Suppressor macrophage (primary cell): ENCODE measurements at regions not wholly inside any gene's neighbourhood (a gene's known extent, or its start where the extent isn't known, plus 50 kb on each side); places are given as distances from the start of the nearest gene placed in this dataset.

Source experiments
- DNase-seq, 4 experiments: peaks; one replicate each; pipeline ENCODE4 v3.0.0-alpha.2; 2020 to 2022

GRCh38 chr9:13990331-13990730, 323.6 kb downstream of the NFIB start:
- DNase-seq, result no peak

- no peak for DNase-seq
Measured at GRCh38 chr9:13988944-13989343, 325.0 kb downstream of the NFIB start.

GRCh38 chr9:13983607-13984006, 330.3 kb downstream of the NFIB start:
- DNase-seq, result no peak

GRCh38 chr9:13979941-13980318, 334.0 kb downstream of the NFIB start:
- DNase-seq, result no peak

GRCh38 chr9:13975611-13976290, 338.2 kb downstream of the NFIB start:
- DNase-seq, result no peak

- DNase-seq, result no peak
Measured at GRCh38 chr9:13974891-13975290, 339.1 kb downstream of the NFIB start.

- DNase-seq, result no peak
Measured at GRCh38 chr9:13971966-13972655, 341.8 kb downstream of the NFIB start.

GRCh38 chr9:13971415-13971814, 342.5 kb downstream of the NFIB start:
- no peak for DNase-seq

GRCh38 chr9:13970426-13970825, 343.5 kb downstream of the NFIB start:
- no peak for DNase-seq

- no peak for DNase-seq
Measured at GRCh38 chr9:13970018-13970417, 343.9 kb downstream of the NFIB start.

- DNase-seq, result no peak
Measured at GRCh38 chr9:13967438-13967837, 346.5 kb downstream of the NFIB start.

- DNase-seq, result no peak
Measured at GRCh38 chr9:13967011-13967410, 346.9 kb downstream of the NFIB start.

GRCh38 chr9:13963005-13963653, 350.8 kb downstream of the NFIB start:
- DNase-seq, result no peak

- DNase-seq, result no peak
Measured at GRCh38 chr9:13962006-13962405, 351.9 kb downstream of the NFIB start.

- DNase-seq, result no peak
Measured at GRCh38 chr9:13960011-13960765, 353.8 kb downstream of the NFIB start.

GRCh38 chr9:13958672-13959071, 355.3 kb downstream of the NFIB start:
- no peak for DNase-seq

GRCh38 chr9:13957089-13957488, 356.9 kb downstream of the NFIB start:
- no peak for DNase-seq

GRCh38 chr9:13956107-13956506, 357.8 kb downstream of the NFIB start:
- no peak for DNase-seq

- no peak for DNase-seq
Measured at GRCh38 chr9:13952906-13953305, 361.0 kb downstream of the NFIB start.

GRCh38 chr9:13948037-13948436, 365.9 kb downstream of the NFIB start:
- no peak for DNase-seq

- no peak for DNase-seq
Measured at GRCh38 chr9:13943176-13943575, 370.8 kb downstream of the NFIB start.

- peak in 1 of 4 experiments; percentile 6 for DNase-seq
Measured at GRCh38 chr9:13942695-13943094, 371.2 kb downstream of the NFIB start.

- DNase-seq, result no peak
Measured at GRCh38 chr9:13942201-13942600, 371.7 kb downstream of the NFIB start.
